A549 (cell line): ENCODE measurements at regions not wholly inside any gene's neighbourhood (a gene's known extent, or its start where the extent isn't known, plus 50 kb on each side); places are given as distances from the start of the nearest gene placed in this dataset.

Source experiments
- CEBPB ChIP-seq, 2 experiments: fragments of >200 bp in 1 of 2; sonication (Bioruptor Twin) in 1 of 2; formaldehyde crosslinking in 1 of 2; IDR thresholded peaks; 2 replicates each; pipeline ENCODE4 v1.6.1; 2012 to 2016
- USF2 ChIP-seq: fragments of 450-650 bp; IDR thresholded peaks from 2 replicates; pipeline ENCODE4 v1.6.1; 2014; ENCODE audit warnings: antibody characterized with exemption

- no peak for TF ChIP-seq CEBPB (IDR thresholded peaks at IDR 0.05)
- no peak for TF ChIP-seq USF2
These were observed 517.7 kb downstream of the TLE1 start for GRCh38 chr9:81171689-81172088.
